ENCODE measurements at regions not wholly inside any gene's neighbourhood (a gene's known extent, or its start where the extent isn't known, plus 50 kb on each side); places are given as distances from the start of the nearest gene placed in this dataset.

- Histone ChIP-seq H3K9me3 (replicated peaks; ENCODE audit: control insufficient read depth, insufficient read depth, low read depth, low read length) (no peaks in the 10 kb centered on the region), H3K9me1 (ENCODE audit: control insufficient read depth, insufficient read depth, low read length) (no peaks in the 10 kb centered on the region), H3K4me3 (no peak overlapping the region), H3K4me1 (replicated peaks in 1 of 2; ENCODE audit: control insufficient read depth in 2 of 2, insufficient read depth in 2 of 2, low read length in 2 of 2) (no peaks in the 10 kb centered on the region), H4K20me1 (replicated peaks; ENCODE audit: control insufficient read depth, insufficient read depth, low read length) (no peaks in the 10 kb centered on the region), H3K36me3 (ENCODE audit: control insufficient read depth, insufficient read depth, low read length) (no peaks in the 10 kb centered on the region), H3K27ac (ENCODE audit: extremely low read depth, low read depth, low read length) (no peak overlapping the region), H3K27me3 (ENCODE audit: control insufficient read depth in 2 of 2, insufficient read depth in 2 of 2, low read length in 2 of 2) (no peaks in the 10 kb centered on the region), H3K4me2 (ENCODE audit: insufficient read depth, low read length) (no peak overlapping the region), H2AFZ (ENCODE audit: low read depth, low read length) (no peak overlapping the region), H3K79me2 (ENCODE audit: control insufficient read depth, insufficient read depth, low read length) (no peaks in the 10 kb centered on the region), H3K9ac (ENCODE audit: insufficient read depth in 1 of 2, low read depth in 2 of 2, low read length in 2 of 2) (no peak overlapping the region)
- POLR2A ChIA-PET = no interaction called here
- BruUV-seq (replicated peaks) = no TSS peak
- DNase-seq (ENCODE audit: extremely low read depth in 1 of 4, low spot score in 3 of 4) (no peak), FAIRE-seq (no peak), ATAC-seq (no peak)
- intact Hi-C loops (cut with micrococcal nuclease) = no loop called here
- TF ChIP-seq XRCC4 (IDR thresholded peaks at IDR 0.05; ENCODE audit: extremely low read depth, insufficient read depth, insufficient read length) = no peak
- no peak for TF ChIP-seq HNRNPK (IDR thresholded peaks at IDR 0.05; ENCODE audit: low read depth, low read length, poor library complexity, severe bottlenecking)
- no peak for TF ChIP-seq PRDM10 (IDR thresholded peaks at IDR 0.05; ENCODE audit: partially characterized antibody)
- TF ChIP-seq NFRKB (IDR thresholded peaks at IDR 0.05; ENCODE audit: low read depth) = no peak
- no peak for TF ChIP-seq RBM25 (IDR thresholded peaks at IDR 0.05; ENCODE audit: low read depth, low read length, severe bottlenecking)
- TF ChIP-seq ZNF282 (CRISPR knock-in tag; IDR thresholded peaks at IDR 0.05) = no peak
- TF ChIP-seq THRAP3 (IDR thresholded peaks at IDR 0.05; ENCODE audit: borderline replicate concordance) = no peak
- no peak for TF ChIP-seq FUS (optimal IDR thresholded peaks at IDR 0.05; ENCODE audit: low read depth, low read length)
- no peak for TF ChIP-seq SRSF3 (IDR thresholded peaks at IDR 0.05; ENCODE audit: insufficient read depth, low read length)
- no peak for TF ChIP-seq SMARCA4 (IDR thresholded peaks at IDR 0.05)
- no peak for TF ChIP-seq HMG20A (CRISPR knock-in tag; conservative IDR thresholded peaks at IDR 0.05)
- in situ Hi-C loops (cut with MboI) = no loop called here
- 4% methylated on average over 2 of the region's 2 CpGs for WGBS (ENCODE audit: insufficient coverage, low coverage, missing lambda C conversion rate)
- CTCF ChIA-PET (ENCODE audit: low intra/inter-chr PET ratio) = no interaction called here
Measured at GRCh38 chr4:11634283-11634682, 205.6 kb upstream of the HS3ST1 start.

All from K562 (cell line).